ENCODE measurements at regions not wholly inside any gene's neighbourhood (a gene's known extent, or its start where the extent isn't known, plus 50 kb on each side); places are given as distances from the start of the nearest gene placed in this dataset.

DNA sequence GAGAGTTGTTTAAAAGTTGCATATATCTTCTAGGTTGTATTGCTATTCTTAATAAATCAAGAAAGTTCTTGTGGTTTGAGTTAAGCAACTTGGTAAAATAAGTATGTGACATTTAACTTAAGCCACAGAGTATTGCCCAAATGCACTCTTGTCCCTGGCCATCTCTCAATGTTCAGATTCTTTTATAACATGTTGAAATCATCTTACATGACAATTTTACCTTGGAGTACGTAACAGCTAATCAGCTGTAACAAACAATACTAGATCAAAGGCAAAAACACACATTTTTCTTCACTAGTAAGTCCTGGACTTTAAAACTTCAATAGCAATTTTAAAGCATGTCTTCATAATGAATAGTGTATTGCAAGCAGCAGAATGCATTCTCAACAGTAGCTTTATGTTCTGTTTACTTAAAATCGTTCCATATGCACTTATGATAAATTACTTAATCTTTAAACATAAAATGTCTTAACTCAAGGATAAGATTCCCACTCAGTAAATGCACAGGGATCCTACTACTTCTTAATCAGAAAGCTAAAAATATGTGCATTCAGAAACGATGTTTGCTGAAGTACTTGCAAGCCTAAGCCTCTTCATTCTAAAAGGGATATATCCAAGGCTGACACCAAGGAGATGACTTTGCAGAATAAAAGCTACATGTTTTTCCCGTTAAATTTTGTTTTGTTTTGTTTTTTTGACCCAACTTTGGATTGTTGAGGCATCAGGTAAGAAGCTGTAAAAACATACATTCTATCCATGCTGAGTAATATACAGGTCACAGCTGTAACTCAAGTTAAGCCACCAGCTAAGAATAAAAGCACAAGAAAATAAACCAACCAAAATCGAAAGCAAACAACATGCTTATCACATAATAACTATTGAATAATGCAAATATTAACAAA is 86.1 kb upstream of the NFIB start:
- H3K27ac ChIP-seq: no peak overlapping the region
- H3K36me3 ChIP-seq (ENCODE audit: insufficient read depth): no peaks in the 10 kb centered on the region
- no peak overlapping the region for H3K4me2 ChIP-seq
- no peak overlapping the region for H2AFZ ChIP-seq (ENCODE audit: low read depth)
- no peaks in the 10 kb centered on the region for H4K20me1 ChIP-seq (ENCODE audit: insufficient read depth)
- H3K27me3 ChIP-seq (ENCODE audit: insufficient read depth, low read depth): no peaks in the 10 kb centered on the region
- H3K9ac ChIP-seq: no peak overlapping the region
- H3K4me1 ChIP-seq (ENCODE audit: low read depth, poor library complexity, severe bottlenecking): no peaks in the 10 kb centered on the region
- TF ChIP-seq, protein P1, sequence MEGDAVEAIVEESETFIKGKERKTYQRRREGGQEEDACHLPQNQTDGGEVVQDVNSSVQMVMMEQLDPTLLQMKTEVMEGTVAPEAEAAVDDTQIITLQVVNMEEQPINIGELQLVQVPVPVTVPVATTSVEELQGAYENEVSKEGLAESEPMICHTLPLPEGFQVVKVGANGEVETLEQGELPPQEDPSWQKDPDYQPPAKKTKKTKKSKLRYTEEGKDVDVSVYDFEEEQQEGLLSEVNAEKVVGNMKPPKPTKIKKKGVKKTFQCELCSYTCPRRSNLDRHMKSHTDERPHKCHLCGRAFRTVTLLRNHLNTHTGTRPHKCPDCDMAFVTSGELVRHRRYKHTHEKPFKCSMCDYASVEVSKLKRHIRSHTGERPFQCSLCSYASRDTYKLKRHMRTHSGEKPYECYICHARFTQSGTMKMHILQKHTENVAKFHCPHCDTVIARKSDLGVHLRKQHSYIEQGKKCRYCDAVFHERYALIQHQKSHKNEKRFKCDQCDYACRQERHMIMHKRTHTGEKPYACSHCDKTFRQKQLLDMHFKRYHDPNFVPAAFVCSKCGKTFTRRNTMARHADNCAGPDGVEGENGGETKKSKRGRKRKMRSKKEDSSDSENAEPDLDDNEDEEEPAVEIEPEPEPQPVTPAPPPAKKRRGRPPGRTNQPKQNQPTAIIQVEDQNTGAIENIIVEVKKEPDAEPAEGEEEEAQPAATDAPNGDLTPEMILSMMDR (conservative IDR thresholded peaks at IDR 0.05; ENCODE audit: low read depth, low read length): no peak
- H3K79me2 ChIP-seq (ENCODE audit: insufficient read depth, low read depth): no peaks in the 10 kb centered on the region
- no peak overlapping the region for H3K4me3 ChIP-seq (IDR thresholded peaks at IDR 0.05; ENCODE audit: insufficient read depth, low read depth, low read length)

DNA sequence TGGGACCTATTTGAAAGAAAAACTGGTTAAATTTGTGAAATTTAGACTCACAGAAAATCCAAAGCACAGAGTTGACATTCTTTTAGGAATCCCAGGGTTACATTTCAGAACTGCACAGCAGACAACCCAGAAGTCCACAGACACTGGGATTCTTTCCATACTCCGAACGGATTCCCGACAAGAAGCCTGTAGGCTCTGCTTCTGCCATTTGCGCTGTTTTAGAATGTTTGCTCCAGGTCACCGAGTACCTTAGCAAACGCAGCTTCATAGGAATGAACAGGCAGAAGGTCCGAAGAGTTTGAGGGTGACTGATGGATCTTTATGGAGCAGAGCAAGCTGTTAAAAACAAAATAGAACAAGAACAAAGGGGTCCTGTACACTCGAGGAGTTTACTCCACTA is 84.5 kb upstream of the NFIB start:
- Histone ChIP-seq H3K4me1 (ENCODE audit: low read depth, poor library complexity, severe bottlenecking) (no peaks in the 10 kb centered on the region), H3K79me2 (ENCODE audit: insufficient read depth, low read depth) (no peaks in the 10 kb centered on the region), H2AFZ (ENCODE audit: low read depth) (no peak overlapping the region), H3K27me3 (ENCODE audit: insufficient read depth, low read depth) (no peaks in the 10 kb centered on the region), H4K20me1 (ENCODE audit: insufficient read depth) (no peaks in the 10 kb centered on the region), H3K36me3 (ENCODE audit: insufficient read depth) (no peaks in the 10 kb centered on the region), H3K4me3 (IDR thresholded peaks at IDR 0.05; ENCODE audit: insufficient read depth, low read depth, low read length) (no peak overlapping the region), H3K9ac (no peak overlapping the region), H3K4me2 (no peak overlapping the region), H3K27ac (no peak overlapping the region)
- TF ChIP-seq, protein P1 (conservative IDR thresholded peaks at IDR 0.05; ENCODE audit: low read depth, low read length): no peak

DNA sequence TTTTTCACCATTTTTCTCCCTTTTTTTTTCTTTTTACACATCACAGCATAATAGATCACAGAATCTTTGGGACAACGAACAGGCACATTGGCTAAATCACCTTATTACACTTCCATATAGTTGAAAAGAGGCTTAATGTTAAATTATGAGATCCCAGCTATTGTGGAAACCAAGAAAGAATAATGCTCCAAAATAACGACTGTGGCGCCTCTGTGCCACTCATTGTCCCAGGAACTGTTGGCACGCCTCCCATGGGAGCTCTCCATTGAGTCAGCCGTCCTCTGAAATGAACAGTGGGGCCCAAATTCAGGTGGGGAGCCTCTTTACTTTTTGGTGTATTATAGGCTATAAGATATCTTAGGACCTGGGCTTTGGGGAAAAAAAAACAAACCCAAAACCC is 82.2 kb upstream of the NFIB start:
- Histone ChIP-seq H2AFZ (ENCODE audit: low read depth) (no peak overlapping the region), H3K79me2 (ENCODE audit: insufficient read depth, low read depth) (no peaks in the 10 kb centered on the region), H3K4me2 (no peak overlapping the region), H3K4me3 (IDR thresholded peaks at IDR 0.05; ENCODE audit: insufficient read depth, low read depth, low read length) (no peak overlapping the region), H3K36me3 (ENCODE audit: insufficient read depth) (no peaks in the 10 kb centered on the region), H3K9ac (no peak overlapping the region), H3K4me1 (ENCODE audit: low read depth, poor library complexity, severe bottlenecking) (no peaks in the 10 kb centered on the region), H3K27ac (no peak overlapping the region), H4K20me1 (ENCODE audit: insufficient read depth) (no peaks in the 10 kb centered on the region), H3K27me3 (ENCODE audit: insufficient read depth, low read depth) (no peaks in the 10 kb centered on the region)
- TF ChIP-seq, protein P1 (conservative IDR thresholded peaks at IDR 0.05; ENCODE audit: low read depth, low read length): no peak

DNA sequence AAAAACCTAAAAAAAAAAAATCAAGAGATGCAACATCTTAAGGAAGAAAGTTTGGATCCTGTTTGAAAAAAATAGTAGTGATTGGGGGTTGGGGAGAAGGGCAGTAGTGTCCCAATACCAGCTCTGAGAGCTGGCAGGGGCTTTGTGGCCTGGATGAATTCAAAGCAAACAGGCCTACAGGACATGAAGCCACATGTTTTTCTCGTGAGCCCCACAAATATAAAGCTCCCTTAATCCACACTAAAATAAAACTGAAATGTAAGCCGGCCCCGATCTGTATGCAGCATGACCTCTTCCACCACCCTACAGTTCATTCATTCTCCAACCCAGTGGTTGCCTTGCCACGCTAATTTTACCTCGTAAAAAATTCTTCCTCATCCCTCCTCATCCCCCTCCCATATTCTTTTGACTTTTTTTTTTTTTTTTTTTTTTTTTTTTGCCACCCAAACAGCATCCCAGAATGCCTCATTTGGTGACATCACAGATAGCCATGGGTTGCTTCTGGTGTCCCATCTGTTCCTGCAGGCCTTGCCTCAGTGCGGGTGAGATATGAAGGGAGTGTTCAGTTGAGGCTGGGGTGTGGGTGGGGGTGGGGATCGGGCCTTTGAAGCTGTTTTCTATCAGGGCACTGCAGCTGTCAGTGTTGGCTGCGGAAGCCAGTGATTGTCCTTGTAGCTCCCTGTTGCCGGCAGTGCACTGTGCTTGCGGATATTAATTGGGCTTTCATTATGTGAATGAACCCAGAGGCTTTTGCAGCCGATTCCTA is 81.6 kb upstream of the NFIB start:
- TF ChIP-seq, protein P1 (conservative IDR thresholded peaks at IDR 0.05; ENCODE audit: low read depth, low read length): no peak
- H3K27ac ChIP-seq: no peak overlapping the region
- H4K20me1 ChIP-seq (ENCODE audit: insufficient read depth): no peaks in the 10 kb centered on the region
- no peaks in the 10 kb centered on the region for H3K79me2 ChIP-seq (ENCODE audit: insufficient read depth, low read depth)
- H3K36me3 ChIP-seq (ENCODE audit: insufficient read depth): no peaks in the 10 kb centered on the region
- H3K4me2 ChIP-seq: no peak overlapping the region
- H3K4me1 ChIP-seq (ENCODE audit: low read depth, poor library complexity, severe bottlenecking): no peaks in the 10 kb centered on the region
- H3K4me3 ChIP-seq (IDR thresholded peaks at IDR 0.05; ENCODE audit: insufficient read depth, low read depth, low read length): no peak overlapping the region
- H3K27me3 ChIP-seq (ENCODE audit: insufficient read depth, low read depth): no peaks in the 10 kb centered on the region
- no peak overlapping the region for H2AFZ ChIP-seq (ENCODE audit: low read depth)
- H3K9ac ChIP-seq: no peak overlapping the region
